Mesenteric fat pad (tissue), 1 donor: ENCODE measurements at regions not wholly inside any gene's neighbourhood (a gene's known extent, or its start where the extent isn't known, plus 50 kb on each side); places are given as distances from the start of the nearest gene placed in this dataset.

Source experiments
- DNase-seq: peaks from one replicate; pipeline ENCODE4 v3.0.0-alpha.2; 2020; ENCODE audit warnings: low spot score
- donor health status: DM: yes; HTN: yes; CAD: no.

DNA sequence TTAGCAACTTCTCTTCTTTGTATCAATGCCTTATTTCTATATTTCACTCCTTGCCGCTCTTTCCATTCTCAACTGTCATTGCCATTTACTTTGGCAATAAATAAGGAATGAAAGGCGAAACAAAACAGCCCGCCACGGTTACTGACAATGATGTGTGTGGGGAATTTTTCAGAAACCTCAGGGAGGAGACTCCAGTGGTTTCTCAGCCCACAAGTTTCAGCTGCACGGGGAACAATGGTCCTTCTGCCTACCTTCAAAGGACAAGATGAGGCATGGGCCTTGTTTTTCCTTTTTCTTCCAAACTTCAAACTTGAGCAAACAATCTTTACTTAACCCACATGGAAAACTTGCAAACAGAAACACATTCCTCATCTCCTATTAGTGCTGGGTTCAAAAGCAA is 409.4 kb downstream of the METTL15 start:
- no peak for DNase-seq

DNA sequence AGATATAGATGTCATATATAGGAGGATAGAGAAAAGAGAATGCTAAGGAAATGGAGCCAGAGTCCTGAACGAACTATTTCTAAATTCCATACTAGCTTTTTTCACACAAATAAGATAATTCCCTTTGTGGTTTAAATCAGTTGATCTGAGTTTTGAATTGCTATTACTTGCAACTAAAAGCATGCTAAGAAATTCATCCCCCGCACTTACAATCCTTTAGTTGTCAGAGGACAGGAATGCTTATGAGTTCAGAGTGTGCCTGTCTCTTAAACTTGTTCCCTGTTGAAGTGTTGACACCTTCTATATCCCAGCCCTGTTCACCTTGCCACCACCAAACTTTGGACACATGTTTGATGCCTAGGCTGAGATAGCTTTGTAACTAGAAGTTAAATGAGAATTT is 406.2 kb downstream of the METTL15 start:
- no peak for DNase-seq

DNA sequence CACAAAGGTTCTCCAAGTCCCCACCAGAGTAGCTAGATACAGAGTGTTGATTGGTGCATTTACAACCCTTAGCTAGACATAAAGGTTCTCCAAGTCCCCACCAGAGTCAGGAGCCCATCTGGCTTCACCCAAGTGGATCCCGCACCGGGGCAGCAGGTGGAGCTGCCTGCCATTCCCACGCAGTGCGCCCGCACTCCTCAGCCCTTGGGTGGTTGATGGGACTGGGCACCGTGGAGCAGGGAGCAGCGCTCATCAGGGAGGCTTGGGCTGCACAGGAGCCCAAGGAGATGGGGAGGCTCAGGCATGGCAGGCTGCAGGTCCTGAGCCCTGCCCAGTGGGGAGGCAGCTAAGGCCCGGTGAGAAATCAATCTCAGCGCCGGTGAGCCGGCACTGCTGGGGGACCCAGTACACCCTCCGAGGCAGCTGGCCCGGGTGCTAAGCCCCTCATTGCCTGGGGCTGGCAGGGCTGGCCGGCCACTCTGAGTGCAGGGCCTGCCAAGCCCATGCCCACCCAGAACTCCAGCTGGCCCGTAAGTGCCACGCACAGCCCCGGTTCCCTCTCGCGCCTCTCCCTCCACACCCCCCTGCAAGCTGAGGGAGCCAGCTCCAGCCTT is 404.1 kb downstream of the METTL15 start:
- DNase-seq: no peak

DNA sequence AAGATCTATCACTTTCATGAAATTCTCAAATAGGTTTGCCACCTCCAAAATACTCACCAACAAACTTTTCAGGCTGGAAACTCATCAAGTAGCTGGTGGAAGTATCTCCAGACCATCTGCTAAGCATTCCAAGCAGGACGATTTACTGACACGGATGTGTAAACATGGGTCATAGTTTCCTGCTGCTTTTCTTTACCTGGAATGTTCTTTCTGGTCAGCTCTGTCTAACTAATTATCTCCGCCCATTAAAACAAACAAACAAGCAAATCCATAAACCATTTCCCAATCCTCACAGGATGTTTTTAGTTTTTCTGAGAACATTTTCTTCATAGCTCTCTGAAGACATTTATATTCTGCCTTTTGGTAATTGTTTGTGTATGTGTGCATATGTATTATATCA is 397.0 kb downstream of the METTL15 start:
- no peak for DNase-seq

DNA sequence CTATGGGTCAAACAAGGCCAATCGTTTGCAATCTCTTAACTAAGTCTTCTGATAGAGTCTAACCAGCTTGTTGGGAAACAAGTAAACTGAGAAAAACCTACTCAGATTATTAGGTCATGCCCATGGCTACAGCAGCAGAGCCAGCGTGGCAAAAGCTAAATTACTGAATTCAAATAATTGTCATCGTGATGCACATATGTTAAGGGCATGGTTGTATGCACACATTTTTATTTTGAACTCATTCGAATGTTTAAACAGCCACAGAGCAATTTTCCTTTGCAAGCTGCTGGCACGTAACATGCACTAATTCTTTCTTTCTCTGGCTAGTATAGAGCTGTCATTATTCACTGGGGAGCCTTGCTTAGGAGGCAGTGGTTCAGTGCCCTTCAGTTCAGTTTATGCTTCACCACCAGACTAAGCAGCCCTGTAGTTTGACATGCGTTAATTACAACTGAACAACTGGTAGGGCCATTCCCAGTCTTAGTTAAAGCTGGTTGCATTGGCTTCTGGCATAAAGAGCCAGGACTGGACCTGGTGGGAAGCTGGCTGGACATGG is 396.4 kb downstream of the METTL15 start:
- DNase-seq: no peak

DNA sequence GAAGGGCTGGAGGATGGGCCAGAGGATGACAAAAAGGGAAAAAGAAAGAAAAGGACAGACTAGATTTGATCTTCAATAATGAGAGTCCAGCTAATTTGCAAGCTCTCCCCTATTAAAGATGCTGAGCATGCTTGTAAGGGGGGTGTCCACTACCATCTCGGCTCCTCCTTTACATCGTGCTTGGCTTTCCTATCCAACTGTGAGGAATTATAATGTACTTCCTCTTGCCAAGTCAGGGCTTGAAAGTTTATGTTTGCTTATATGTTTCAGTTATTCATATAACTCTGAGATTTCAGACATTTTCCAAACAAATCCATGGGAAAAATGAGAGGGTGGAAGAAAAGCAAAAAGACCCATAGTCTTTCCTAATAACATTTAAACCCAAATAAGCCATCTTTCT is 387.1 kb downstream of the METTL15 start:
- no peak for DNase-seq

DNA sequence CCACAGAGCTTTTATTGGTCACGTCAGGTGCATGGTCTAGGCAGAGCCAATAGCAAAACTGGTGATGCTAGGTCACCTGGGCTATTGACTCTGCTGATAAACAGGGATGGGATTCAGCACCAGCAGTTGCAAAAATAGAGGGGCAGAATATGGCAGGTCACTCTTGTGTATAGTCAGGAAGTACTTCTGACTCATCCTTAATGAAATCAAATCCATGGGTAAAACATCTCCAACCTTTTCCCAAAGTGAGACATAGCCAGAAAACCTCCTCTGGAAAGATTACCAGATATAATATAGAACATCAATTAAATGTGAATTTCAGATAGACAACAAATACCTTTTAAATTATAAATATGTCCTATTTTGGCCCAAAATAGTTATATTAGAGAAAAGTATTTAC is 383.2 kb downstream of the METTL15 start:
- no peak for DNase-seq

DNA sequence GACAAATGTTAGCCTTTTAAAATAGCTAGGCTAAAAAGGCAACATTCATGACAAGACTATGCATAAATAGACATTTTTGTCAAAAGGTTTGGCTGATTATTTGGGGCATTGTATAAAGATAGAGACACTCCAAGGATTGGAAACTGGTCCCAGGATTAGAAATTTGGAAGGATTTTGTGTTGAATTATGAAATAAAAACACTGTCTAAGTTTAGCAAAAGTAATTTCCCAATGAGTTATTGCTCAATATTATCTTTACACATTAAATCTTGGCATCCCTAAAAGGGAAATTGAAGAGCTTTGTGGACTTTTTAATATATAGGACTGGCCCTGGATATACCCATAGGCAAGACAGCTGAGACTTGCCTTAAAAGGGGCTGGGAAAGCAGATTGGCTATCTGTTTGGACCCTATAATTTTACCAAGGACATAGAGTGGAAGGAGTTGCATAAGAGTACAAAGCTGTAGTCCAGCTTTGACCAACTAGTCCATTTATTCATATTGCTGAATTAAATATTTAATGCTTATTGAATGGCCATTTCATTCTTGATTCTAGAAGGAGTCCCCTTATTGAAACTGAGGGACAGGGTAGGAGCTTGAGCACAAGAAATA is 382.7 kb downstream of the METTL15 start:
- DNase-seq: no peak

DNA sequence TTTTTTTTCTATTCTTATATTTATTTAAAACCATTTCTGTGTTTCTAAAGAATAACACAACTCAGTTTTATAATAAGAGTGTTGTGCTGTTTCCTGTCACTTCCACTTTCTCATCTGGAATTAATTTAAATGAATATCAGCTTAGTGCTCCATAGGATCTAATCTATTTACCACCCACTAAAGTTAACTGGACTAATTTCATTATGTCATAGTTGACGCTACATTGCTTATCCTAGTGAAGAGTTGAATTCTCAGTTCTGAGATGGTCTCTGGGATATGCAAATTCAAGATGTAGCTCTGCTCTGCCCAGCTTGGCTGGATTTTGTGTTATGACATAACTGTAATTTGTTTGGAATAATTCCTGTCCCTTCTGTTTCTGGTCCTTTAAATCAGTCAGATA is 380.1 kb downstream of the METTL15 start:
- DNase-seq: no peak

DNA sequence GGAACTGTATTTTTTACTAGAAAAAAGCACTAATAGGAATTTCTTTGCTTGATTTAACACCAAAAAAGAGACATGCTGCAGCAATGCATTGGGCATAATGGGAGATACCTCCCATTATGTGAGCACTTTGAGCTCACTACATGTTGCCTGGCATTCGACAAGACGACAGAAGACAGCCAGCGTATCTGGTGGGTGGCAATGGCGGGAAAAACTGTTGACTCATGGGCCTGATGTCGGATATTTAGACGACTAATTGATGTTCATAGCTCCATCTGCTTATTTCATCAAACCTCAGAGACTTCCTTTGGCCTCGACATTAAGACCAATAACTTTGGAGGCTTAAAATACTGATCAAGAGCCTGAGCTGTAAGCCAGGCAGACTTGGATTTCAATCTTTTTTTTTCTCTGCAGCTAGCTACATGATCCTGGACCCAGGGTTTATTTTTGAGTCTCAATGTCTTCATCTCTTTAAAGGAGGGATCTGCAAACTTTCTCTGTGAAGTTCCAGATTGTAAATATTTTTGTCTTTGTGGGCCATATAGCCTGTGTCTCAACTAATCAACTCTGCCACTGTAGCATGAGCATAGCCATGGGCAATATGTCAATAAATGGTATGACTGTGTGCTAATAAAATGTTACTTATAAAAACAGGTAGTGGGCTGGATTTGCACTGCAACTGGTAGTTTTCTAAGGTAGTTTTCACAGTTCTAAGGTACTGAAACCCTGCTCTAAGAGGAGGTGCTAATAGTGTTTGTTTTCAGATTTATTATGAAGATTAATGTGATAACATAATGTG is 375.1 kb downstream of the METTL15 start:
- DNase-seq: no peak

DNA sequence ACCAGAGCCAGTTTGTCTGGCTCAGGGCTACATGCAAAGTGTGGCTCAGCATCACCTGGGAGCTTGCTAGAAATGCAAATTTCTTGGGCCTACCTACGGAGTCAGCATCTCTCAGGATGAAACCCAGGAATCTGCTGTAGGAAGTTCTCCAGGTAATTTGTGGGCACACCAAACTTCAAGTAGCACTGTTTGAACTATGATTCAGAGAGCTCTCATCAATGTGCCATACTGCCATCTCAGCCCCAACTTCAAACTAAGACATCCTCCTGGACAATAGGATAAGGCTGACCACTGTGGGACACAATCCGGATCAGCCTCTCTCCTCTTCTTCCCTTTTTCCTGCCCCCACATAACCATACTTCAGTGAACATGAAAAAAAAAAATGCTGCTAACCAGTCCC is 374.5 kb downstream of the METTL15 start:
- DNase-seq: no peak

DNA sequence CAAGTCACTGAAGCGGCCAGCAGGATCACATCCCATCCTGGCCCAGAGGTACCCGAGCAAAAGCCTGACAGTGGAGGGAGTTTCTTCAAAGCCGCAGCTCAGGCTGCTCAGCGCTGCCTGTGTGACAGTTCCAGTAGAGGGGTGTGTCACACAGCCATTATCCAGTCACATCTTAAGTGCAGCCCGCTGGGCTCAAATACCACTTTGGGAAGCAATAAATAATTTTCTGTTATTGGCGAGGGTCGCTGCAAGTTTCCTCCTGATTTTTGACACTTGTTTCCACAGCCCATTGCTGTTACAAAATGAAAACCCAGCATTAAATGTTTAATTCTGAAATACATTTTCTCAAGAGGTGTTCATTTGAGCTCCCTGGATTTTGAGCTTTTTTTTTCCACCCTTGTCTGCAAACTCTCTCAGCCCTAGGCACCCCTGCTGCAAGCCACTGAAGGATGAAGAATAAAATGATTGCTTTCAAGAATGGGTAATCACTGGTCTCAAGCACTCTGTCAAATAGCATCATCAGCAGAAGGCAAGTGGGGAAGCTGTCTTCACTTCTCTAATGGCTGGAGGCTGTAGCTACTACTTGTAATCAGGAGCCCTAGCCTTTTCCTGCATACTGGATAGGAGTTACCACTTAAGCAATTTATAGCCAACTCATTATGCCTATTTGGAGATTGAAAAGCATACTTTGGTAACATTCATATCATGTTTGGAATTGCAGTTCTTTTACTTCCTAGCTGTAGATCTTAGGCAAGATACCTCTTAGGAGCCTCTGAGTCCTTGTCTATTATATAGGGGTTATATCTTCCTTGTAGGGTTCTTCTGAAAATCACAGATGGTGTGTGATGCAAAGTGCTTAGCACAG is 373.7 kb downstream of the METTL15 start:
- no peak for DNase-seq

DNA sequence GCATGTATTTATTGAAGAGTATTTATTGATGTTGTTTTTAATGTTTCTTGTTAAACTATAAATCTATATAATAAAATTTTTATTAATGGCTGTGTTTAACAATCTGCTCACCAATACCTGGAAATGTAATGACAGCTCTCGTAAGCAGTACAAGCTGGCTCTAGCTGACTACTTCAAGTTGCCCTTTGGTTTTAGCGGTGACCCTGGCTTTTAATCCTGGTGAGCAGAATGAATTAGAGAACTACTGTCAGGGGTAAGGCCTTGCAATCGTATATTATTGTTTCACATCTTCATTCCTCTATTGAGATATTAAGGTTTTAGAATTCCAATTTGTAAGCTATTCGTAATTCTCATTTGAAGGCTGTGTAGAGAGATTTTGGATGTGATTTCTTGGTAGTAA is 372.2 kb downstream of the METTL15 start:
- DNase-seq: no peak

DNA sequence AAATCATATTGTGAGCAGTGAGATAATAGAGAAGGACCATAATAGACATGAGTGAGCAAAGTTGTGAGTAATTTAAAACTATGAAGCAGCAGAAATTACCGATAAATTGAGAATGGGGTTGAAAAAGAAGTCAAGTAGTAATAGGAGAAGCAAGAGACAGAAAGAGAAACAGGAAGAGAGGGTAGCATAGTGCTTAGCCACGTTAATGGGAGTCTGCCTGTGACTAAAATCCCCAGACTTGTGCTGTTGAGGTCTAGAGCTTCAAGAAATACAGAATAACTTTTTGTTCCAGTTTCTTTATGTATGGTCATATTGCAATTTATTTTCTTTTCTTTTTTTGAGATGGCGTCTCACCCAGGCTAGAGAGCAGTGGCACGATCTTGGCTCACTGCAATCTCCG is 368.7 kb downstream of the METTL15 start:
- no peak for DNase-seq

DNA sequence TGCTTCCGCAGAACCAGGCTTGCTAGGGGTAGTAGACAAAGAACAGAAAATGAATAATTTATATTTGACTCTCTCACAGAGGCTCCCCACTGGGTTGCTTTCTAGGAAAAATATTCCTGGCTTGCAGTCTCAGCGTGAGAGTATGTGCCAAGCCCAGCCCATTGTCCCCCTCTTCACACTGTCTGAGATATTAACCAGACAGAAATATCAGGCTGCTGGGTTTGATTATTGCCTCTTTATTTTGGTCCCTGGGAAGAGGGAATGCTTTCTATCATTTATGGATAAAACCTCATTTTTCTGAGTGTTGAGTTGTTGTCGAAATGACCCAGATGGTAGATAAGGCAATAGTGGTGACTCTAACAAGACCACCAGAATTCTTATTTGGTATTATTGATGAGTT is 367.9 kb downstream of the METTL15 start:
- DNase-seq: no peak

DNA sequence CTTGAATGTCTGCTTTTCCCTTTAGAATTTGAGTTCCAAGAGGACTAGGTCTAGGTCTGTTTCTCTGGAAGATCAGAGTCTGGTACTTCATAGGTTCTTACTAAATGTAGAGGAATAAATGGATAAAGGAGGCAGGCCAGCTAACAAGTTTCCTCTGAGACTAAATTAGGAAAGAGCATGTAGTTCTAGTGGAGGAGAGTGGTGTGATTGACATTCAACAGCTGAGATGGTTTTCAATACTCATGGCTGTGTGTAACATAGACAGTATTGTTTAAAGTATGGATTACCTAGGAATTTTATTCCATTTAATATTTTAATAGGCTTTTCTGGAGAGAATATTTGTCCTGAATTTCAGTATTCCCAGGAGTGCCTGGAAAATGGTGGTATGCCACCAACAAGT is 364.7 kb downstream of the METTL15 start:
- no peak for DNase-seq

DNA sequence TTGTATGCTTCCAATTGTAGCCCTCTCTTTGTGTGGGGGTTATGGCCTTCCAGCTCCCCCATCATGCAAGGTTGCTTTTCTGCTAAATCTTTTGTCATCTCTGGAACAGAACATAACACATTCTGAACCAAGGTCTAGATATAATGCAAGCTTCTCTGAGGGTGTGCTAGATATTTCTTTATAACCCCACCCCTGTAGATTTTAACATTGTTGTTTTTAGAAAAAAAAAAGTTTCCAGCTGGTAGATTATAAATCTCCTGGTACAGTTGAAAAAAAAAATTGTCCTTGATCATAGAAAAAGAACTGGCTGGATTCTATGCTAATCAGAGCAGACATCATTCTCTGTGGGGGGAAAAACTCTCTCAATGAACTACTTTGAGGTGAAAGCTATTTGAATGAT is 363.3 kb downstream of the METTL15 start:
- no peak for DNase-seq

DNA sequence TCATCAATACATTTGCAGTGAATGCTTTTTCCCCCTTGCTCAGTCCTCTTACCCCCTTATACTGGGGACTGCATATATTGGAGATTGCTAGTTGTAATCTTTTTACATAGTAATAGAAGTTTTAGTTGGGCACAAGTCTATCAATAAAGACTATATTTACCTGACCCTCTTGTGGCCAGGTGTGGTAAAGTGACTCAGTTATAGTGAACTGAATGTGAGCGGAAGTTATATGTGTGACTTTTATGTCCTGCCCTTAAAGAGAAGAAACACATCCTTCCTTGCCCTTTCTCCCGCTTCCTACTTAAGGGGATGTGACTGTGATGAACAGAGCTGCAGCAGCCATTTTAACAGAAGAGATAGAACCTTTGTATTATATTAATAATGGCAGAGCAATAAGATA is 362.0 kb downstream of the METTL15 start:
- no peak for DNase-seq

DNA sequence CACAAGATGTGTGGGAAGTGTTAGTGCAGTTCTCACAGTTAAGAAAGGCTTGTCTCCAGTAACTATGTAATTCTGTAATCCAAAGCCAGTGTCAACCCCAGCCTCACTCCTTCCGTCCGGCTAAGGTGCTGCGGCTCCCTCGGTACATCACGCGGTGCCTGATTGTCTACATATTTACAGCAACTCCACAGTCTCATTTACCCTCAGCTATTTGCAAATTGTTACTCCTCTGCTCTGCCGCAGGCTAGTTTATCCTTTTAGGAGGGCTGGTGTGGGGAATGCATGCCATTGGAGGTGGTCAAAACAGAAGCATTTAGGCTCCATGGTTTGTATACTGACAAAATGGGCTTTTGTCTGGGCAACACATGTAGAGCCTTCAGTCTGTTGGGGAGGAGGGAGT is 358.3 kb downstream of the METTL15 start:
- DNase-seq: no peak

DNA sequence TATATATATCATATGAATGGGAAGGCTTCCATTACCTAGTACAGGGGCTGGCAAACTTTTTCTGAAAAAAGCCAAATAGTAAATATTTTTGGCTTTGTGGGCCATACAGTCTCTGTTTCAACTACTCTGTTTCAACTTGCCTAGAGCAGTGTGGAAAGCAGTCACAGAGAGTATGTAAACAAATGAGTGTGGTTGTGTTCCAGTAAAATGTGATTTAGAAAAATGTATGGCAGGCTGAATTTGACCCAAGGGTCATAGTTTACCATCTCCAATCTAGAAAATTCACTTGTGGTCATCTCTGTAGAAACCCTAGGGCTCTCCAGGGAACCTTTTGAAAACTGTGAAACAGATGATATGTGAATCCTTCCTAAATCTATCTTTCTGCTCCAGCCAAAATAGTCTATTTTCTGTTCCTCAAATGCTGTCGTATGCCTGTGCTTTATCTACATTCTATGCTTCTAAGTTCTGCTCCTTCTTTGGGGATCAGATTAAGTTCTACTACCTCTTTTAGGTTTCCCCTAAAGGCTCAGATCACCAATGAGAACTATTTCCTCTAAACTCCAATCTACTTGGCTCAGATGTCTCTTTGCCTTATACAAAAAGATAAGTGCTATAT is 356.2 kb downstream of the METTL15 start:
- DNase-seq: no peak

DNA sequence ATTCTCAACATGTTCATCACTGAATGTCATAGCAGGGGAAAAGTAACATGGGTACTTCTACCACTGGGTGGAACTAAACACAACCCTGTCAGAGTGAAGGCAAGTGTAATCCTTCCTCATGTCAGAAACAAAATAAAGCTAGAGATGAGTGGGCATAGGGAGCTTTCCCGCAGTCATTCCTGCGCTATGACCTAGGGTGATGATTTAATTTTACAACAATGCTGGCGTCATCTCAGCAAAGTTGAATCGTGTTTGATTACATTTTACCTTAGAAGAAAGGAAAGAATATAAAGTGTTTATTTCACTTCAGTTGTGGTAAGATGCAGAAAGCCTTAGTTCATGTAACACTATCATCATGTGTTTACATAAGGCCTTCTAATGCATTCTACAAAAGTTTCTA is 355.6 kb downstream of the METTL15 start:
- DNase-seq: no peak
